ENCODE measurements at regions not wholly inside any gene's neighbourhood (a gene's known extent, or its start where the extent isn't known, plus 50 kb on each side); places are given as distances from the start of the nearest gene placed in this dataset.
"Not testable (repeated sequence)": the region's sequence is repeated elsewhere in the genome, so short reads cannot be mapped to it uniquely, and the experiment has no call there.

DNA sequence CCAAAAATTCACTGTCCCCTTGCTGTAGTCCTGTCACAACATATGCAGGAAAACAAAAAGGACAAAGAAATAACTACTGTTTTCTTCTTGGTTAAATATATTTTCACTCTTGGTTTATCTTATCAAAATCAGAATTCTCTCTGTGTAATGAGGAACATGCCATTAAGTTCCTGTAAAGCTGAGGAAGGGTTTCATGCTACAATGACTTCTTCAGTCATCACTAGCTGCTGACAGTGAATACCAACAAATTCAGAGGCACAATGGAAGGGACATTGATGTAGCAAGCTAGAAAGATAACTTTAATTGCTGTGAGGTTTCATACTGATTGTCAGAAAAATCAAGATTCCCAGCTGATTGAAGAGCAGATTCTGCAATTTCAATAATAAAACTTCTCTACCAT is 782.9 kb upstream of the HTR2C start:
- Mint-ChIP-seq H3K4me3 (ENCODE audit: unreplicated experiment) (no peak overlapping the region), H3K27ac (ENCODE audit: low read depth, unreplicated experiment) (no peak overlapping the region), H3K9me3 (ENCODE audit: unreplicated experiment) (no peaks in the 10 kb centered on the region), H3K27me3 (ENCODE audit: insufficient read depth, unreplicated experiment) (peaks cover 82% of the 10 kb centered on the region), H3K36me3 (ENCODE audit: insufficient read depth, unreplicated experiment) (no peaks in the 10 kb centered on the region), H3K4me1 (ENCODE audit: insufficient read depth, unreplicated experiment) (no peaks in the 10 kb centered on the region)
- TF ChIP-seq, protein P1, sequence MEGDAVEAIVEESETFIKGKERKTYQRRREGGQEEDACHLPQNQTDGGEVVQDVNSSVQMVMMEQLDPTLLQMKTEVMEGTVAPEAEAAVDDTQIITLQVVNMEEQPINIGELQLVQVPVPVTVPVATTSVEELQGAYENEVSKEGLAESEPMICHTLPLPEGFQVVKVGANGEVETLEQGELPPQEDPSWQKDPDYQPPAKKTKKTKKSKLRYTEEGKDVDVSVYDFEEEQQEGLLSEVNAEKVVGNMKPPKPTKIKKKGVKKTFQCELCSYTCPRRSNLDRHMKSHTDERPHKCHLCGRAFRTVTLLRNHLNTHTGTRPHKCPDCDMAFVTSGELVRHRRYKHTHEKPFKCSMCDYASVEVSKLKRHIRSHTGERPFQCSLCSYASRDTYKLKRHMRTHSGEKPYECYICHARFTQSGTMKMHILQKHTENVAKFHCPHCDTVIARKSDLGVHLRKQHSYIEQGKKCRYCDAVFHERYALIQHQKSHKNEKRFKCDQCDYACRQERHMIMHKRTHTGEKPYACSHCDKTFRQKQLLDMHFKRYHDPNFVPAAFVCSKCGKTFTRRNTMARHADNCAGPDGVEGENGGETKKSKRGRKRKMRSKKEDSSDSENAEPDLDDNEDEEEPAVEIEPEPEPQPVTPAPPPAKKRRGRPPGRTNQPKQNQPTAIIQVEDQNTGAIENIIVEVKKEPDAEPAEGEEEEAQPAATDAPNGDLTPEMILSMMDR (IDR thresholded peaks at IDR 0.05; ENCODE audit: unreplicated experiment) = no peak
- no TSS peak for BruUV-seq (replicated peaks)
- intact Hi-C loops (cut with micrococcal nuclease) = no loop called here
- DNase-seq (ENCODE audit: unreplicated experiment) = no peak
- ChIA-PET CTCF (no interaction called here), POLR2A (no interaction called here)

DNA sequence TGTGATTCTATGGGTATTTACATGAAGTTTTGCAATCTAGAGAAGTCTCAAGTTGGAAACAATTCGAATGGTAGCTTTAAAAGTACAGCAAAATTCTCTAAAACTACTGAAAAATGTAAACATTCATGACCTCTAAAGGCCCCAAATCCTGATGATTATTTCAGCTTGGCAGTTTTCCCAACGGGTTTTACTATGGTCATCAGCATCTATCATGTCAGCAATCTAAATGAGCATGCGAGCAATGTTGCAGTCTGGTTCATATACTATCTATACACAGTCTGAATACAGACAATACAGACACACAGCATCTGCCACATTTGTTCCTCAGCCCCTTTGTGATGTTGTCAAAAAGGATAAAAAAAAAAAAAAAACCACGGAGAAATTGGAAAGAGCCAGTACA is 790.3 kb upstream of the HTR2C start:
- ChIA-PET CTCF (interaction anchor here (1.1 kb wide), 1 partner anchor 16 kb away, joined by 3 read pairs; no protein-coding TSS in a partner anchor), POLR2A (no interaction called here)
- Mint-ChIP-seq H3K36me3 (ENCODE audit: insufficient read depth, unreplicated experiment) (no peaks in the 10 kb centered on the region), H3K27ac (ENCODE audit: low read depth, unreplicated experiment) (no peak overlapping the region), H3K4me1 (ENCODE audit: insufficient read depth, unreplicated experiment) (no peaks in the 10 kb centered on the region), H3K27me3 (ENCODE audit: insufficient read depth, unreplicated experiment) (peaks cover 71% of the 10 kb centered on the region), H3K9me3 (ENCODE audit: unreplicated experiment) (no peaks in the 10 kb centered on the region), H3K4me3 (ENCODE audit: unreplicated experiment) (no peak overlapping the region)
- intact Hi-C loops (cut with micrococcal nuclease) = no loop called here
- TF ChIP-seq, protein P1 (IDR thresholded peaks at IDR 0.05; ENCODE audit: unreplicated experiment) = no peak
- no peak for DNase-seq (ENCODE audit: unreplicated experiment)
- no TSS peak for BruUV-seq (replicated peaks)

DNA sequence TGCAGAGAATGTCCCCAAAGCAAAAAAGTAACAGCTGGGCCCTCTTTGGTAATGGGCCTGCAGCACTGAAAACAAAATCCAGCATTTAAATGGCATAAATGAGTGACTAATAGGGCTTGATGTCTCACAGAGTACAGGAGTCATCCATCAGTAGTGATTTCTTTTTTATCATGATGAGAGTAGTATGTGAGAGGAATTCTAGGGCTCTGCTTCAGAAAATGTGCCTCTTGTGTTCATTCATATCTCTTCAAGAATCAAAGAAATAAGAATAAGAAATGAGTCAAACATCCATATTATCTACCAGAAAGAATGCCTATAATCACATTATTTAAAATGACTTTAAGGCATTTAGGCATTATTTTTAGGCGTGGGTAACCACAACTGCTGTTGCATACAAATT is 792.9 kb upstream of the HTR2C start:
- Mint-ChIP-seq H3K4me1 (ENCODE audit: insufficient read depth, unreplicated experiment) (no peaks in the 10 kb centered on the region), H3K4me3 (ENCODE audit: unreplicated experiment) (no peak overlapping the region), H3K27ac (ENCODE audit: low read depth, unreplicated experiment) (no peak overlapping the region), H3K27me3 (ENCODE audit: insufficient read depth, unreplicated experiment) (peaks cover 54% of the 10 kb centered on the region), H3K36me3 (ENCODE audit: insufficient read depth, unreplicated experiment) (no peaks in the 10 kb centered on the region), H3K9me3 (ENCODE audit: unreplicated experiment) (no peaks in the 10 kb centered on the region)
- ChIA-PET CTCF (no interaction called here), POLR2A (no interaction called here)
- intact Hi-C loops (cut with micrococcal nuclease) = no loop called here
- no TSS peak for BruUV-seq (replicated peaks)
- no peak for DNase-seq (ENCODE audit: unreplicated experiment)
- TF ChIP-seq, protein P1 (IDR thresholded peaks at IDR 0.05; ENCODE audit: unreplicated experiment) = no peak

- H3K4me3 Mint-ChIP-seq (ENCODE audit: unreplicated experiment); DNase-seq (ENCODE audit: unreplicated experiment); H3K36me3 Mint-ChIP-seq (ENCODE audit: insufficient read depth, unreplicated experiment); POLR2A ChIA-PET; CTCF ChIA-PET; H3K9me3 Mint-ChIP-seq (ENCODE audit: unreplicated experiment); BruUV-seq (replicated peaks); H3K27ac Mint-ChIP-seq (ENCODE audit: low read depth, unreplicated experiment); intact Hi-C loops (cut with micrococcal nuclease); H3K4me1 Mint-ChIP-seq (ENCODE audit: insufficient read depth, unreplicated experiment): not testable (repeated sequence)
- H3K27me3 Mint-ChIP-seq (ENCODE audit: insufficient read depth, unreplicated experiment) = peaks cover 28% of the 10 kb centered on the region
Observed at GRCh38 chrX:113784754-113785153, 799.1 kb upstream of the HTR2C start.

DNA sequence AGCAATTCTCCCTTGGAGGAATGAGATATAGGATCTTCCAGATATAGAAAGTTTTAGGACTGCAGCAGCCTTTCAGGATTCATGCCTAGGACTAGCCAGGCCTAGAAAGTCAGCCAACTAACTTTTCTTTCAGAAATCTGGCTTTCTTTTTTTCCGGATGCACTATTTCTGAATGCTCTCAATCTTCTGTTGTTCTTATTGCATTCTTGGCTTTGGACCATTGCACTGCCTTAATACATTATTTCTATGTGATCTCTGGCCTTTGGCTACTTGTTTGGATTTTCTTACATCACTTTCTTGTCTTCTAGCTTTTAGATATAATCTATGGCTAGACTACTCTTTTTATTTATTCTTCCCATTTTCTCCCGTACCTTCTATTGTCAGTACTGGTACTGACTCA is 813.1 kb upstream of the HTR2C start:
- Mint-ChIP-seq H3K4me1 (ENCODE audit: insufficient read depth, unreplicated experiment) (no peaks in the 10 kb centered on the region), H3K27me3 (ENCODE audit: insufficient read depth, unreplicated experiment) (peaks cover 66% of the 10 kb centered on the region), H3K4me3 (ENCODE audit: unreplicated experiment) (no peak overlapping the region), H3K9me3 (ENCODE audit: unreplicated experiment) (no peaks in the 10 kb centered on the region), H3K27ac (ENCODE audit: low read depth, unreplicated experiment) (no peak overlapping the region), H3K36me3 (ENCODE audit: insufficient read depth, unreplicated experiment) (no peaks in the 10 kb centered on the region)
- CTCF ChIA-PET = no interaction called here
- intact Hi-C loops (cut with micrococcal nuclease) = no loop called here
- TF ChIP-seq, protein P1 (IDR thresholded peaks at IDR 0.05; ENCODE audit: unreplicated experiment) = no peak
- POLR2A ChIA-PET = interaction anchor here (0.6 kb wide), 1 partner anchor 17 kb away, joined by 3 read pairs; no protein-coding TSS in a partner anchor
- no peak for DNase-seq (ENCODE audit: unreplicated experiment)
- BruUV-seq (replicated peaks) = no TSS peak
